ENCODE measurements at regions not wholly inside any gene's neighbourhood (a gene's known extent, or its start where the extent isn't known, plus 50 kb on each side); places are given as distances from the start of the nearest gene placed in this dataset.

- peaks cover 3% of the 10 kb centered on the region; the same call in 1 of the 2 replicates for H3K4me1 ChIP-seq (ENCODE audit: control insufficient read depth, low read length)
- H3K9me3 ChIP-seq (ENCODE audit: control insufficient read depth, insufficient read depth, low read length): no peaks in the 10 kb centered on the region
- no peaks in the 10 kb centered on the region for H4K20me1 ChIP-seq (ENCODE audit: control insufficient read depth, insufficient read depth, low read depth, low read length)
- H3F3A ChIP-seq (ENCODE audit: control insufficient read depth, insufficient read depth): no peaks in the 10 kb centered on the region
- no peaks in the 10 kb centered on the region for H3K9me2 ChIP-seq (replicated peaks; ENCODE audit: control insufficient read depth, low read length)
- H3K79me2 ChIP-seq (ENCODE audit: control insufficient read depth, low read length): no peaks in the 10 kb centered on the region
- no peak overlapping the region for H3K4me3 ChIP-seq (ENCODE audit: low read length)
- no peak overlapping the region for H3K4me2 ChIP-seq (ENCODE audit: low read length)
- peaks cover 5% of the 10 kb centered on the region; the same call in 1 of the 2 replicates for H3K27me3 ChIP-seq (ENCODE audit: control insufficient read depth, low read length)
- TF ChIP-seq EZH2phosphoT487 (IDR thresholded peaks at IDR 0.05; ENCODE audit: borderline replicate concordance, low read length) (no peak), CTCF (IDR thresholded peaks at IDR 0.05; ENCODE audit: low read depth, low read length, poor library complexity, severe bottlenecking) (no peak)
- H3K36me3 ChIP-seq (ENCODE audit: control insufficient read depth, low read length): no peaks in the 10 kb centered on the region
- H3K27ac ChIP-seq (ENCODE audit: low read depth, low read length): no peak overlapping the region
These were observed 61.6 kb downstream of the ZBTB18 start for GRCh38 chr1:244112636-244113035.

GRCh38 chr1:244113532-244114320 lies 62.6 kb downstream of the ZBTB18 start:
- Histone ChIP-seq H4K20me1 (ENCODE audit: control insufficient read depth, insufficient read depth, low read depth, low read length) (no peaks in the 10 kb centered on the region), H3K36me3 (ENCODE audit: control insufficient read depth, low read length) (no peaks in the 10 kb centered on the region), H3K27me3 (ENCODE audit: control insufficient read depth, low read length) (peaks cover 5% of the 10 kb centered on the region; the same call in 1 of the 2 replicates), H3K4me1 (ENCODE audit: control insufficient read depth, low read length) (peaks cover 3% of the 10 kb centered on the region; the same call in 1 of the 2 replicates), H3K4me3 (ENCODE audit: low read length) (no peak overlapping the region), H3K9me3 (ENCODE audit: control insufficient read depth, insufficient read depth, low read length) (no peaks in the 10 kb centered on the region), H3F3A (ENCODE audit: control insufficient read depth, insufficient read depth) (no peaks in the 10 kb centered on the region), H3K4me2 (ENCODE audit: low read length) (no peak overlapping the region), H3K9me2 (replicated peaks; ENCODE audit: control insufficient read depth, low read length) (no peaks in the 10 kb centered on the region), H3K79me2 (ENCODE audit: control insufficient read depth, low read length) (no peaks in the 10 kb centered on the region), H3K27ac (ENCODE audit: low read depth, low read length) (no peak overlapping the region)
- TF ChIP-seq EZH2phosphoT487 (IDR thresholded peaks at IDR 0.05; ENCODE audit: borderline replicate concordance, low read length) (no peak), CTCF (IDR thresholded peaks at IDR 0.05; ENCODE audit: low read depth, low read length, poor library complexity, severe bottlenecking) (no peak)

- H3K9me2 ChIP-seq (replicated peaks; ENCODE audit: control insufficient read depth, low read length): no peaks in the 10 kb centered on the region
- H3K79me2 ChIP-seq (ENCODE audit: control insufficient read depth, low read length): no peaks in the 10 kb centered on the region
- H3K36me3 ChIP-seq (ENCODE audit: control insufficient read depth, low read length): no peaks in the 10 kb centered on the region
- no peak overlapping the region for H3K4me3 ChIP-seq (ENCODE audit: low read length)
- peaks cover 4% of the 10 kb centered on the region; the same call in 1 of the 2 replicates for H3K27me3 ChIP-seq (ENCODE audit: control insufficient read depth, low read length)
- TF ChIP-seq EZH2phosphoT487 (IDR thresholded peaks at IDR 0.05; ENCODE audit: borderline replicate concordance, low read length): no peak
- TF ChIP-seq CTCF (IDR thresholded peaks at IDR 0.05; ENCODE audit: low read depth, low read length, poor library complexity, severe bottlenecking): no peak
- no peaks in the 10 kb centered on the region for H3F3A ChIP-seq (ENCODE audit: control insufficient read depth, insufficient read depth)
- H3K4me2 ChIP-seq (ENCODE audit: low read length): no peak overlapping the region
- no peaks in the 10 kb centered on the region for H4K20me1 ChIP-seq (ENCODE audit: control insufficient read depth, insufficient read depth, low read depth, low read length)
- no peaks in the 10 kb centered on the region for H3K9me3 ChIP-seq (ENCODE audit: control insufficient read depth, insufficient read depth, low read length)
- no peak overlapping the region for H3K27ac ChIP-seq (ENCODE audit: low read depth, low read length)
- peaks cover 3% of the 10 kb centered on the region; the same call in 1 of the 2 replicates for H3K4me1 ChIP-seq (ENCODE audit: control insufficient read depth, low read length)
These were observed 63.8 kb downstream of the ZBTB18 start for GRCh38 chr1:244114892-244115291.
